Smooth muscle cell (in vitro differentiated cells): ENCODE measurements at regions not wholly inside any gene's neighbourhood (a gene's known extent, or its start where the extent isn't known, plus 50 kb on each side); places are given as distances from the start of the nearest gene placed in this dataset.
"Not testable (repeated sequence)": the region's sequence is repeated elsewhere in the genome, so short reads cannot be mapped to it uniquely, and the experiment has no call there.

ENCODE experiments used
- DNase-seq: peaks from one replicate; lab custom pipeline; 2025; ENCODE audit not compliant: unreplicated experiment; lab: John Stamatoyannopoulos, UW
- H2AFZ ChIP-seq: fragments of 200-600 bp; sonication (generic); 2 replicates; pipeline ENCODE4 v1.6.0; 2016; ENCODE audit warnings: antibody characterized with exemption, low read depth, mild to moderate bottlenecking
- H3F3A ChIP-seq: fragments of 200-600 bp; sonication (generic); 2 replicates; pipeline ENCODE4 v1.6.0; 2017; ENCODE audit warnings: antibody characterized with exemption, low read depth
- H3K27ac ChIP-seq: fragments of 200-600 bp; sonication (generic); 2 replicates; pipeline ENCODE4 v1.5.1; 2016; ENCODE audit warnings: low read depth, mild to moderate bottlenecking
- H3K27me3 ChIP-seq: fragments of 200-600 bp; sonication (generic); 2 replicates; pipeline ENCODE4 v1.6.1; 2016; ENCODE audit warnings: low read depth, mild to moderate bottlenecking
- H3K36me3 ChIP-seq: fragments of 200-600 bp; sonication (generic); 2 replicates; pipeline ENCODE4 v1.5.1; 2016; ENCODE audit warnings: low read depth
- H3K4me1 ChIP-seq: fragments of 200-600 bp; sonication (generic); 2 replicates; pipeline ENCODE4 v1.5.1; 2016; ENCODE audit warnings: low read depth
- H3K4me2 ChIP-seq: fragments of 200-600 bp; sonication (generic); 2 replicates; pipeline ENCODE4 v1.6.0; 2016; ENCODE audit warnings: mild to moderate bottlenecking
- H3K4me3 ChIP-seq: fragments of 200-600 bp; sonication (generic); 2 replicates; pipeline ENCODE4 v1.5.1; 2016; ENCODE audit warnings: mild to moderate bottlenecking
- H3K79me2 ChIP-seq: fragments of 200-600 bp; sonication (generic); 2 replicates; pipeline ENCODE4 v1.6.0; 2016; ENCODE audit warnings: low read depth, mild to moderate bottlenecking
- H3K9ac ChIP-seq: fragments of 200-600 bp; sonication (generic); 2 replicates; pipeline ENCODE4 v1.6.0; 2016; ENCODE audit warnings: low read depth
- H3K9me3 ChIP-seq: fragments of 200-600 bp; sonication (generic); replicated peaks from 2 replicates; pipeline ENCODE4 v1.5.1; 2016; ENCODE audit warnings: low read depth
- H4K20me1 ChIP-seq: fragments of 200-600 bp; sonication (generic); 2 replicates; pipeline ENCODE4 v1.6.0; 2016; ENCODE audit warnings: low read depth
- WGBS: methylation state at CpG from one replicate; pipeline ENCODE4 v1.1.7; 2016; ENCODE audit warnings: low lambda C conversion rate; 5-methylcytosine and 5-hydroxymethylcytosine counted together
- TF ChIP-seq, protein P1 (sequence below): fragments of 200-600 bp; sonication (generic); IDR thresholded peaks from 2 replicates; pipeline ENCODE4 v1.5.1; 2017; ENCODE audit warnings: borderline replicate concordance, mild to moderate bottlenecking, antibody characterized with exemption; ENCODE audit not compliant: insufficient read depth, poor library complexity, severe bottlenecking

DNA sequence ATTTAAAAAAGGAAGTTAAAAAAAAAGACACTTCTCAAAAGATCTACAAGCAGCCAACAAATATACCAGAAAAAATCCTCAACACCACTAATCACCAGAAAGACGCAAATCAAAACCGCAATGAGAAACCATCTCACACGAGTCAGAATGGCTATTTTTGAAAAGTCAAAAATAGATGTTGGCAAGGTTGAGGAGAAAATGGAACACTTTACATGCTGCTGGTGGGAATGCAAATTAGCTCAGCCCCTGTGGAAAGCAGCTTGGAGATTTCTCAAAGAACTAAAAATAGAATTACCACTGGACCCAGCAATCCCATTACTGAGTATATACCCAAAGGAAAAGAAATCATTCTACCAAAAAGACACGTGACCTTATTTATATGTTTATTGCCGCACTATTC, 574.7 kb upstream of the ADAMTS9 start:
- Histone ChIP-seq H2AFZ (no peak overlapping the region), H3K4me2 (no peak overlapping the region), H3K4me3 (no peak overlapping the region), H3K9me3 (no peaks in the 10 kb centered on the region), H3K79me2 (no peaks in the 10 kb centered on the region), H3K27me3 (no peaks in the 10 kb centered on the region), H3K4me1 (no peaks in the 10 kb centered on the region), H3K36me3 (no peaks in the 10 kb centered on the region), H3F3A (no peaks in the 10 kb centered on the region), H4K20me1 (no peaks in the 10 kb centered on the region), H3K9ac (no peak overlapping the region), H3K27ac (no peak overlapping the region)
- TF ChIP-seq, protein P1, sequence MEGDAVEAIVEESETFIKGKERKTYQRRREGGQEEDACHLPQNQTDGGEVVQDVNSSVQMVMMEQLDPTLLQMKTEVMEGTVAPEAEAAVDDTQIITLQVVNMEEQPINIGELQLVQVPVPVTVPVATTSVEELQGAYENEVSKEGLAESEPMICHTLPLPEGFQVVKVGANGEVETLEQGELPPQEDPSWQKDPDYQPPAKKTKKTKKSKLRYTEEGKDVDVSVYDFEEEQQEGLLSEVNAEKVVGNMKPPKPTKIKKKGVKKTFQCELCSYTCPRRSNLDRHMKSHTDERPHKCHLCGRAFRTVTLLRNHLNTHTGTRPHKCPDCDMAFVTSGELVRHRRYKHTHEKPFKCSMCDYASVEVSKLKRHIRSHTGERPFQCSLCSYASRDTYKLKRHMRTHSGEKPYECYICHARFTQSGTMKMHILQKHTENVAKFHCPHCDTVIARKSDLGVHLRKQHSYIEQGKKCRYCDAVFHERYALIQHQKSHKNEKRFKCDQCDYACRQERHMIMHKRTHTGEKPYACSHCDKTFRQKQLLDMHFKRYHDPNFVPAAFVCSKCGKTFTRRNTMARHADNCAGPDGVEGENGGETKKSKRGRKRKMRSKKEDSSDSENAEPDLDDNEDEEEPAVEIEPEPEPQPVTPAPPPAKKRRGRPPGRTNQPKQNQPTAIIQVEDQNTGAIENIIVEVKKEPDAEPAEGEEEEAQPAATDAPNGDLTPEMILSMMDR: no peak
- no peak for DNase-seq
- 94% methylated on average over 5 of the region's 5 CpGs for WGBS

DNA sequence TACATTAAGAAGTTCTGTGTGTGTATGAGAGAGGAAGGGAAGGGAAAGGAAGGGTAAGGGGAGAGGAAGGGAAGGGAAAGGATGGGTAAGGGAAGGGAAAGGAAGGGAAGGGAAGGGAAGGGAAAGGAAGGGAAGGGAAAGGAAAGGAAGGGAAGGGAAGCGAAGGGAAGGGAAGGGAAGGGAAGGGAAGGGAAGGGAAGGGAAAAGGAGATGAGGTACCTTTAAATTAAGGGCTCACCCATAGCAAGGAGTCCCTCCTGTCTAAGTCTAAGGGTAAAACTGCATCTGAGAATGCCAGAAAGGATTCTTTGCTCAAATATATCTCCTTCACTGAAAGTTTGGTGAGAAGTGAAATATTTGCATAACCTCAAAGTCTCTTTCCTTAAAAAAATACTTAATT, 572.1 kb upstream of the ADAMTS9 start:
- no peaks in the 10 kb centered on the region for H3K79me2 ChIP-seq
- H3K9ac ChIP-seq: no peak overlapping the region
- no peak overlapping the region for H2AFZ ChIP-seq
- no peak for DNase-seq
- TF ChIP-seq, protein P1: no peak
- H3K9me3 ChIP-seq: no peaks in the 10 kb centered on the region
- no peaks in the 10 kb centered on the region for H3K4me1 ChIP-seq
- no peak overlapping the region for H3K4me2 ChIP-seq
- H3K4me3 ChIP-seq: no peak overlapping the region
- no CpG with 5 or more reads among the region's 1 CpG for WGBS
- H3K36me3 ChIP-seq: no peaks in the 10 kb centered on the region
- H3K27ac ChIP-seq: no peak overlapping the region
- no peaks in the 10 kb centered on the region for H3F3A ChIP-seq
- no peaks in the 10 kb centered on the region for H4K20me1 ChIP-seq
- H3K27me3 ChIP-seq: no peaks in the 10 kb centered on the region

DNA sequence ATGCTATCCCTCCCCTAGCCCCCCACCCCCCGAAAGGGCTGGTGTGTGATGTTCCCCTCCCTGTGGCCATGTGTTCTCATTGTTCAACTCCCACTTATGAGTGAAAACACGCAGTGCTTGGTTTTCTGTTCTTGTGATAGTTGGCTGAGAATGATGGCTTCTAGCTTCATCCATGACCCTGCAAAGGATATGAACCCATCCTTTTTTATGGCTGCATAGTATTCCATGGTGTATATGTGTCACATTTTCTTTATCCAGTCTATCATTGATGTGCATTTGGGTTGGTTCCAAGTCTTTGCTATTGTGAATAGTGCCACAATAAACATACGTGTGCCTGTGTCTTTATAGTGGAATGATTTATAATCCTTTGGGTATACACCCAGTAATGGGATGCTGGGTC, 565.1 kb upstream of the ADAMTS9 start:
- not testable (repeated sequence) for H3K4me2 ChIP-seq
- WGBS: 97% methylated on average over 3 of the region's 3 CpGs

DNA sequence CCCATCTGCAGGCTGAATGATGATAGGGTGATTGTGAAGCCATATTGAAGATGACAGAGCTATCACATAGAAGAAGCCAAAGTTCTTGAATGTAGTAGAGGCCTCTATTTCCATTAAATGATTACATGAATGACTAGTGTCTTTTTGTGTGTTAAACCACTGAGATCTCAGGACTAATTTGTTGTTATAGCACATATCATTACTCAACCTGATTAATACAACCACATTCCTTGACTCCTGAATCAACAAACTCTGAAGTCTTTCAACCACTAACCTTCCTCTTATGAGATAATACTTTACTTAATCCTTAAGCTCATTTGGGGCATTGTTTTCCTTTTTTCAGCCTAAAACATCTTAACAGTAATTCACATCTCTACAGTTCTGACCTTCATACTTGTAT, 564.5 kb upstream of the ADAMTS9 start:
- TF ChIP-seq, protein P1: no peak
- Histone ChIP-seq H3K27me3 (no peaks in the 10 kb centered on the region), H2AFZ (no peak overlapping the region), H3K4me3 (no peak overlapping the region), H3K4me2 (no peak overlapping the region), H3K79me2 (no peaks in the 10 kb centered on the region), H3K9me3 (no peaks in the 10 kb centered on the region), H3K9ac (no peak overlapping the region), H3K4me1 (no peaks in the 10 kb centered on the region), H3K36me3 (no peaks in the 10 kb centered on the region), H4K20me1 (no peaks in the 10 kb centered on the region), H3K27ac (no peak overlapping the region), H3F3A (no peaks in the 10 kb centered on the region)
- no peak for DNase-seq

More for the DNA sequence above, 565.1 kb upstream of the ADAMTS9 start:
- H3K9ac ChIP-seq, H3K27me3 ChIP-seq, H3K9me3 ChIP-seq, H3F3A ChIP-seq, H3K79me2 ChIP-seq, H4K20me1 ChIP-seq, H2AFZ ChIP-seq, H3K4me3 ChIP-seq, DNase-seq, H3K36me3 ChIP-seq, H3K4me1 ChIP-seq, H3K27ac ChIP-seq: not testable (repeated sequence)
